Loucy (cell line): ENCODE measurements at regions not wholly inside any gene's neighbourhood (a gene's known extent, or its start where the extent isn't known, plus 50 kb on each side); places are given as distances from the start of the nearest gene placed in this dataset.

ENCODE experiments used
- EZH2phosphoT487 ChIP-seq: fragments of 200-600 bp; IDR thresholded peaks from 2 replicates; pipeline ENCODE4 v1.6.1; 2018; ENCODE audit warnings: antibody characterized with exemption, mild to moderate bottlenecking, moderate library complexity, borderline replicate concordance
- TF ChIP-seq, protein P1 (sequence below): fragments of 200-600 bp; sonication (generic); conservative IDR thresholded peaks from 2 replicates; pipeline ENCODE4 v1.5.1; 2014; ENCODE audit warnings: mild to moderate bottlenecking, antibody characterized with exemption, low read length

- TF ChIP-seq, protein P1, sequence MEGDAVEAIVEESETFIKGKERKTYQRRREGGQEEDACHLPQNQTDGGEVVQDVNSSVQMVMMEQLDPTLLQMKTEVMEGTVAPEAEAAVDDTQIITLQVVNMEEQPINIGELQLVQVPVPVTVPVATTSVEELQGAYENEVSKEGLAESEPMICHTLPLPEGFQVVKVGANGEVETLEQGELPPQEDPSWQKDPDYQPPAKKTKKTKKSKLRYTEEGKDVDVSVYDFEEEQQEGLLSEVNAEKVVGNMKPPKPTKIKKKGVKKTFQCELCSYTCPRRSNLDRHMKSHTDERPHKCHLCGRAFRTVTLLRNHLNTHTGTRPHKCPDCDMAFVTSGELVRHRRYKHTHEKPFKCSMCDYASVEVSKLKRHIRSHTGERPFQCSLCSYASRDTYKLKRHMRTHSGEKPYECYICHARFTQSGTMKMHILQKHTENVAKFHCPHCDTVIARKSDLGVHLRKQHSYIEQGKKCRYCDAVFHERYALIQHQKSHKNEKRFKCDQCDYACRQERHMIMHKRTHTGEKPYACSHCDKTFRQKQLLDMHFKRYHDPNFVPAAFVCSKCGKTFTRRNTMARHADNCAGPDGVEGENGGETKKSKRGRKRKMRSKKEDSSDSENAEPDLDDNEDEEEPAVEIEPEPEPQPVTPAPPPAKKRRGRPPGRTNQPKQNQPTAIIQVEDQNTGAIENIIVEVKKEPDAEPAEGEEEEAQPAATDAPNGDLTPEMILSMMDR: no peak
- no peak for TF ChIP-seq EZH2phosphoT487
Observed at GRCh38 chr14:38971258-38971921, 131.6 kb downstream of the SEC23A start.
